ENCODE measurements at regions not wholly inside any gene's neighbourhood (a gene's known extent, or its start where the extent isn't known, plus 50 kb on each side); places are given as distances from the start of the nearest gene placed in this dataset.

GRCh38 chr14:85319101-85319500 is 210.8 kb upstream of the FLRT2 start:
- H3K27me3 Mint-ChIP-seq (ENCODE audit: low read depth) = peaks cover 37% of the 10 kb centered on the region
- no peak for TF ChIP-seq NFE2L1 (CRISPR knock-in tag; IDR thresholded peaks at IDR 0.05)
- TF ChIP-seq FOXK1 (CRISPR knock-in tag; IDR thresholded peaks at IDR 0.05) = no peak
- no peak for TF ChIP-seq TP53 (CRISPR knock-in tag; IDR thresholded peaks at IDR 0.05)
- TF ChIP-seq, protein P1, sequence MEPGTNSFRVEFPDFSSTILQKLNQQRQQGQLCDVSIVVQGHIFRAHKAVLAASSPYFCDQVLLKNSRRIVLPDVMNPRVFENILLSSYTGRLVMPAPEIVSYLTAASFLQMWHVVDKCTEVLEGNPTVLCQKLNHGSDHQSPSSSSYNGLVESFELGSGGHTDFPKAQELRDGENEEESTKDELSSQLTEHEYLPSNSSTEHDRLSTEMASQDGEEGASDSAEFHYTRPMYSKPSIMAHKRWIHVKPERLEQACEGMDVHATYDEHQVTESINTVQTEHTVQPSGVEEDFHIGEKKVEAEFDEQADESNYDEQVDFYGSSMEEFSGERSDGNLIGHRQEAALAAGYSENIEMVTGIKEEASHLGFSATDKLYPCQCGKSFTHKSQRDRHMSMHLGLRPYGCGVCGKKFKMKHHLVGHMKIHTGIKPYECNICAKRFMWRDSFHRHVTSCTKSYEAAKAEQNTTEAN (CRISPR knock-in tag; IDR thresholded peaks at IDR 0.05) = no peak
- no peak for TF ChIP-seq PRDM15 (CRISPR knock-in tag; IDR thresholded peaks at IDR 0.05)
- no peak for DNase-seq (ENCODE audit: low spot score)
- no peak for ATAC-seq
- no peak overlapping the region for H3K27ac Mint-ChIP-seq
- ChIA-PET CTCF (no interaction called here), POLR2A (no interaction called here)
- peaks cover 4% of the 10 kb centered on the region; the same call in 1 of the 2 replicates for H3K9me3 Mint-ChIP-seq
- H3K36me3 Mint-ChIP-seq = no peaks in the 10 kb centered on the region; the same call in 1 of the 2 replicates
- no peak overlapping the region for H3K4me3 Mint-ChIP-seq
- peaks cover 27% of the 10 kb centered on the region for H3K4me1 Mint-ChIP-seq

- peaks cover 42% of the 10 kb centered on the region for H3K27me3 Mint-ChIP-seq (ENCODE audit: low read depth)
- ChIA-PET CTCF (no interaction called here), POLR2A (no interaction called here)
- TF ChIP-seq ZNF317 (CRISPR knock-in tag; IDR thresholded peaks at IDR 0.05; ENCODE audit: borderline replicate concordance, low read depth) = no peak
- no peak for TF ChIP-seq USF2 (CRISPR knock-in tag; IDR thresholded peaks at IDR 0.05)
- no peak for TF ChIP-seq NFYB (CRISPR knock-in tag; conservative IDR thresholded peaks at IDR 0.05; ENCODE audit: low read depth)
- TF ChIP-seq TP53 (CRISPR knock-in tag; IDR thresholded peaks at IDR 0.05) = no peak
- no peak overlapping the region for H3K4me3 Mint-ChIP-seq
- peaks cover 37% of the 10 kb centered on the region for H3K4me1 Mint-ChIP-seq
- DNase-seq (ENCODE audit: low spot score) = no peak
- H3K9me3 Mint-ChIP-seq = peaks cover 4% of the 10 kb centered on the region; the same call in 1 of the 2 replicates
- H3K27ac Mint-ChIP-seq = no peak overlapping the region
- ATAC-seq = no peak
- no peaks in the 10 kb centered on the region; the same call in 1 of the 2 replicates for H3K36me3 Mint-ChIP-seq
Measured at GRCh38 chr14:85319998-85320630, 209.8 kb upstream of the FLRT2 start.

DNA sequence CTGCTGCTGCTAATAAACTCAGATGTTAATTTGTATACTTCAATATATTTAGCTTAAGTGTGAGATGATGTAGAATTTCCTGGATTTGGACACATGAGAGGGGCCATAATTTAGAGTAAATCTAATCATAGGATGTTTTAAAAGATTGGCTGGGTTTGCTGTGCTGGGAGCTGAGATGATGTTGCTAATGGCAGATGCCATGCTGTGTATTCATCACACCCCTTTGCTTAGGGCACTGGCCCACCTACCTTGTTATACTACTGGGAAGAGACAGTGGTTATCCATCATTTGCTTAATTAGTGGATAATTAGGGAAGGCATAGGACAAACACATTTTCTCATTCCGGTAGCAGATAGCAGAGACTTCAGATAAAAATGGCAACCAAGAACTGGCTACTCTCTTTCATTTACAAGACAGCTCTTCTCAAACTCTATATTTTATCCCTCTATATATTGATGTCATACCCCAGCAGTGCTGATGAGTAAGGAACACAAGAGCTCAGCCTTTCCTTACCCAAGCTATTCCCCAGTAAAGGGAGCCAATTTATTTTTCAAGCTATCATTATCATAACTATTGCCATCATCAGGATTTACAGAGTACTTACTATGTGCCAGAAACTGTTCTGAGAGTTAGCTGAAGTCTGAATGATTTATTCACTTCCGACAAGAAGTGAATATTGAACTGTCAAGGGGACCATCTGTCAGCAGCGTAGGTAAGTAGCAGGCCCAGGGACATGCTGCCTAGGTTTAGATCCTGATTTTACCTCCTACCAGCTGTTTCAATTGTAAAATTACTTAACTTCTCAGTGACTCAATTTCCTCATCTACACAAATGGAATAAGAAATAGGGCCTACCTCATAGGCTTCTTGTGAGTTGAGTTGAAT is 204.6 kb upstream of the FLRT2 start:
- H3K27ac Mint-ChIP-seq = no peak overlapping the region
- DNase-seq (ENCODE audit: low spot score) (no peak), ATAC-seq (0 out of 2 replicates have a peak, but pooled peaks have one; percentile 36)
- CTCF ChIA-PET = no interaction called here
- H3K4me1 Mint-ChIP-seq = peaks cover 24% of the 10 kb centered on the region
- no peaks in the 10 kb centered on the region; the same call in 1 of the 2 replicates for H3K36me3 Mint-ChIP-seq
- TF ChIP-seq NR1H2 (CRISPR knock-in tag; IDR thresholded peaks at IDR 0.05) (no peak), NFATC4 (CRISPR knock-in tag; IDR thresholded peaks at IDR 0.05) (no peak), JAZF1 (CRISPR knock-in tag; IDR thresholded peaks at IDR 0.05) (no peak), FOXJ3 (CRISPR knock-in tag; IDR thresholded peaks at IDR 0.05; ENCODE audit: borderline replicate concordance) (no peak), ZNF219 (CRISPR knock-in tag; IDR thresholded peaks at IDR 0.05; ENCODE audit: borderline replicate concordance) (no peak), MAX (CRISPR knock-in tag; IDR thresholded peaks at IDR 0.05) (no peak), ZNF138 (CRISPR knock-in tag; conservative IDR thresholded peaks at IDR 0.05) (no peak)
- TF ChIP-seq, protein P1 (CRISPR knock-in tag; IDR thresholded peaks at IDR 0.05) = no peak
- TF ChIP-seq, protein P2, sequence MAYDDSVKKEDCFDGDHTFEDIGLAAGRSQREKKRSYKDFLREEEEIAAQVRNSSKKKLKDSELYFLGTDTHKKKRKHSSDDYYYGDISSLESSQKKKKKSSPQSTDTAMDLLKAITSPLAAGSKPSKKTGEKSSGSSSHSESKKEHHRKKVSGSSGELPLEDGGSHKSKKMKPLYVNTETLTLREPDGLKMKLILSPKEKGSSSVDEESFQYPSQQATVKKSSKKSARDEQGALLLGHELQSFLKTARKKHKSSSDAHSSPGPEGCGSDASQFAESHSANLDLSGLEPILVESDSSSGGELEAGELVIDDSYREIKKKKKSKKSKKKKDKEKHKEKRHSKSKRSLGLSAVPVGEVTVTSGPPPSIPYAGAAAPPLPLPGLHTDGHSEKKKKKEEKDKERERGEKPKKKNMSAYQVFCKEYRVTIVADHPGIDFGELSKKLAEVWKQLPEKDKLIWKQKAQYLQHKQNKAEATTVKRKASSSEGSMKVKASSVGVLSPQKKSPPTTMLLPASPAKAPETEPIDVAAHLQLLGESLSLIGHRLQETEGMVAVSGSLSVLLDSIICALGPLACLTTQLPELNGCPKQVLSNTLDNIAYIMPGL (CRISPR knock-in tag; IDR thresholded peaks at IDR 0.05) = no peak
- TF ChIP-seq, protein P3, sequence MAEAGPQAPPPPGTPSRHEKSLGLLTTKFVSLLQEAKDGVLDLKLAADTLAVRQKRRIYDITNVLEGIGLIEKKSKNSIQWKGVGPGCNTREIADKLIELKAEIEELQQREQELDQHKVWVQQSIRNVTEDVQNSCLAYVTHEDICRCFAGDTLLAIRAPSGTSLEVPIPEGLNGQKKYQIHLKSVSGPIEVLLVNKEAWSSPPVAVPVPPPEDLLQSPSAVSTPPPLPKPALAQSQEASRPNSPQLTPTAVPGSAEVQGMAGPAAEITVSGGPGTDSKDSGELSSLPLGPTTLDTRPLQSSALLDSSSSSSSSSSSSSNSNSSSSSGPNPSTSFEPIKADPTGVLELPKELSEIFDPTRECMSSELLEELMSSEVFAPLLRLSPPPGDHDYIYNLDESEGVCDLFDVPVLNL (CRISPR knock-in tag; IDR thresholded peaks at IDR 0.05; ENCODE audit: borderline replicate concordance, low read depth) = no peak
- peaks cover 4% of the 10 kb centered on the region; the same call in 1 of the 2 replicates for H3K9me3 Mint-ChIP-seq
- POLR2A ChIA-PET = no interaction called here
- H3K27me3 Mint-ChIP-seq (ENCODE audit: low read depth) = peaks cover 74% of the 10 kb centered on the region
- H3K4me3 Mint-ChIP-seq = no peak overlapping the region

All from WTC11 (cell line).